Right ventricle myocardium inferior (tissue), 1 donor: ENCODE measurements at regions not wholly inside any gene's neighbourhood (a gene's known extent, or its start where the extent isn't known, plus 50 kb on each side); places are given as distances from the start of the nearest gene placed in this dataset.

Experiments
- ATAC-seq: fragments of 200-7000 bp; cut with Tn5 transposase; one replicate; pipeline ENCODE4 v1.9.1; 2020; ENCODE audit warnings: mild to moderate bottlenecking, moderate library complexity
- DNase-seq: peaks from one replicate; pipeline ENCODE4 v3.0.0; 2021; ENCODE audit errors: missing footprints
- intact Hi-C: fragments of 100-400 bp; cut with DNase I; formaldehyde crosslinking; loops from one replicate; pipeline ENCODE4 v1.11.0; 2022
- donor health status: DM: no; HTN: yes; CAD: no; lungs with severe emphysema.

DNA sequence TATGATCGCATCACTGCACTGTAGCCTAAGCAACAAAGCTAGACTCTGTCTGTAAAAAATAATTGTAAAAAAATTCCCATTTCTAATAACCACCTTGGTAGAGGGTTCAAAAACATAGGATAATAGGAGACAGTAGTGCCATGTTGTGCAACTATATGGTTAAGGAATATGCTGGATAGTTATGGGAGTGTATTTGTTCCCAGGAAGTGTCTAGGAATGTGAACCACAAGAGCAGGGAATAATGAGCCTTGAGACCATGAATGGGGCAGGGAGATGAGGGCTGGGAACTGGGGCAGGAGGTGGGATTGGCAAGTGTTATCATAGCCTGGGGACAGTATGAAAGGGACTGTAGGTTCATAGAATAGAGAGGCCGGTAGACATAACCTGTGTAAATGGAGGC lies 50.4 kb downstream of the RUSC2 start:
- DNase-seq: no peak
- no peak for ATAC-seq
- intact Hi-C loops: no loop called here

DNA sequence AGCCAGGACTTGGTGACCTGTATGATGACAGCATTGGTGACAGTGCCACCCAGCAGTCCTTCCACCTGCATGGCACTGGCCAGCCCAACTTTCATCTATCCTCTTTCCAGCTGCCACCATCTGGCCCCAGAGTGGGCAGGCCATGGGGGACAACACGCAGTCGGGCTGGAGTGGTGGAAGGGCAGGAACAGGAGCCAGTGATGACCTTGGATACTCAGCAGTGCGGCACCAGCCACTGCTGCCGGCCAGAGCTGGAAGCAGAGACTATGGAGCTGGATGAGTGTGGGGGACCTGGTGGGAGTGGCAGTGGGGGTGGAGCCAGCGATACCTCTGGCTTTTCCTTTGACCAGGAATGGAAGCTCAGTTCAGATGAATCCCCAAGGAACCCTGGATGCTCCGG lies 56.9 kb downstream of the RUSC2 start:
- DNase-seq (no peak), ATAC-seq (no peak)
- intact Hi-C loops: no loop called here

DNA sequence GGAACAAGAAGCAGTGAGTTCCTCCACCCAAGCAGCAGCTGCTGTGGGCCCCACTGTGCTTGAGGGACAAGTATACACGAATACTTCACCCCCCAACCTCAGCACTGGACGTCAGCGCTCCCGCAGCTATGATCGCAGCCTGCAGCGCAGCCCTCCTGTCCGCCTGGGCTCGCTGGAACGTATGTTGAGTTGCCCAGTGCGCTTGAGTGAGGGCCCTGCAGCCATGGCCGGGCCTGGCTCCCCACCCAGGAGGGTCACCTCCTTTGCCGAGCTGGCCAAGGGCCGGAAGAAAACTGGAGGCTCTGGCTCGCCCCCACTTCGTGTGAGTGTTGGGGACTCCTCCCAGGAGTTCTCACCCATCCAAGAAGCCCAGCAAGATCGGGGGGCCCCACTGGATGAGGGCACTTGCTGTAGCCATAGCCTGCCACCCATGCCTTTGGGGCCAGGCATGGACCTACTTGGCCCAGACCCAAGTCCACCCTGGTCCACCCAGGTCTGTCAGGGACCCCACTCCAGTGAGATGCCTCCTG lies 57.1 kb upstream of the TESK1 start:
- intact Hi-C loops: no loop called here
- ATAC-seq (no peak), DNase-seq (no peak)

DNA sequence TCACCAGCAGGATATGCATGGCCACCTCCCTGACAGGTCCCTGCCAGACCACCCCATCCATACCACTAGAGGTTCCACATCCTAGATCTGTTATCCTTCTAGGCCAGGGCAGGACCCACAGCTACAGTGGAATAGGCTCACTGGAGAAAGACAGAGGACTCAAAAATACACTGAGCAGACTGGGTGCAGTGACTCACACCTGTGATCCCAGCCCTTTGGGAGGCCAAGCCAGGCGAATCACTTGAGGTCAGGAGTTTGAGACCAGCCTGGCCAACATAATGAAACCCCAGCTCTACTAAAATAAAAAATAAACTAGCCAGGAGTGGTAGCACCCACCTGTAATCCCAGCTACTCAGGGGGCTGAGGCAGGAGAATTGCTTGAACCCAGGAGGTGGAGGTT lies 56.5 kb upstream of the TESK1 start:
- ATAC-seq (no peak), DNase-seq (no peak)
- intact Hi-C loops: no loop called here

DNA sequence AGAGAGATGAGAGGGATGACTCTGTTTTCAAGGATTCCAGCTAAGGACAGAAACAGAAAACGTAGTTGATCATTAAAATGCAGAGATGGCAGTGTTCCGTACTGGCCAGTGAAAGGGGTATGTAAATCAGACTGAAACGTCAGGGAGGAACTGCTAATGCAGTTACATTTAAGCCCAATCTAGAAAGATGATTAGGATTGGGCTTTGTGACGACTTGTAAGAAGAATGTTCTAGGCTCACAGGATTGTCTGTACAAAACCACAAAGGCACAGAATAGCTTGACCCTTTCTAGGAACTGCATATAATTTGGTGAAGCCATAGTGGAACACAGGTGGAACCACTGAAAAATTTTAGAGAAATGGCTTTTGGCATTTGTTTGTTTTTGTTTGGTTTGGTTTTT lies 55.6 kb upstream of the TESK1 start:
- ATAC-seq (no peak), DNase-seq (no peak)
- intact Hi-C loops: no loop called here

DNA sequence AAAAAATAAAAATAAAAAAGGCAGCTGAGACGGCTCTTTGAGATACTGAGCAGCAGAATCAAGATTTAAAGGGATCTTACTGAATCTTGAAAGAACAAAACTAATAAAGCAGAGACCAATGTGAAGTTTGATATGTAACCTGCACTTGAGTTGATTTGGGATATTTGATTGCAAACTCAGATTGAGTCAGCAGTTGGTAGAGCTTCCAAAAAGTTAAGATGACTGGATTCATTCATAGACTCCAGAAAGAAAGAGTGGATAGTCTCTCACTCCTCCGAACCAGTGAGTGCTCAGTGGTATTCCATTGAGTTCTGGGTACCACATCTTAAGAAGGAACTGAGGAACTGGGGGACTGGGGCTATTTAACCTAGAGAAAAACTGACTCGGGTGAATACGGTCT lies 52.7 kb upstream of the TESK1 start:
- intact Hi-C loops: loop anchor here (10.0 kb wide), 1 partner anchor 438 kb away; the partner anchor contains the start of gene ATOSB
- DNase-seq (no peak), ATAC-seq (no peak)

DNA sequence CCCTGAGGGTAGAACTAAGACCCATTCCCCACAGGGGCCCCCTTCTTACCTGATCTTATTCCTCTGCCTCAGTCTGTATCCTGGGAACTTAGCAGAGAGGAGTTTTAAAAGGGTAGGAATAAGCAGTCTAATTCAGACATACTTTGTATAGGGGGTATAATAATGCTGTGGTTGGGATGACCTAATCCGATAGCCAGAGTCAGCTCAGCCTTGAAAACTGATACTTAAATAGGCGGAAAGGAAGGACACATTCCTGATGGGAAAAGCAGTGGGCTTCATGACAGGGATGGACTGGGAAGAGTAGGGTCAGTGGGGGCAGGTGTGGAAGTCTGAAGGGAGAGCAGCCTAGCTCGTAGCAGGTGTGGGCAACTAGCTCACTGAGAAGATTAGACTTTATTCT lies 52.2 kb upstream of the TESK1 start:
- intact Hi-C loops: loop anchor here (10.0 kb wide), 1 partner anchor 438 kb away; the partner anchor contains the start of gene ATOSB
- no peak for DNase-seq
- ATAC-seq: no peak

DNA sequence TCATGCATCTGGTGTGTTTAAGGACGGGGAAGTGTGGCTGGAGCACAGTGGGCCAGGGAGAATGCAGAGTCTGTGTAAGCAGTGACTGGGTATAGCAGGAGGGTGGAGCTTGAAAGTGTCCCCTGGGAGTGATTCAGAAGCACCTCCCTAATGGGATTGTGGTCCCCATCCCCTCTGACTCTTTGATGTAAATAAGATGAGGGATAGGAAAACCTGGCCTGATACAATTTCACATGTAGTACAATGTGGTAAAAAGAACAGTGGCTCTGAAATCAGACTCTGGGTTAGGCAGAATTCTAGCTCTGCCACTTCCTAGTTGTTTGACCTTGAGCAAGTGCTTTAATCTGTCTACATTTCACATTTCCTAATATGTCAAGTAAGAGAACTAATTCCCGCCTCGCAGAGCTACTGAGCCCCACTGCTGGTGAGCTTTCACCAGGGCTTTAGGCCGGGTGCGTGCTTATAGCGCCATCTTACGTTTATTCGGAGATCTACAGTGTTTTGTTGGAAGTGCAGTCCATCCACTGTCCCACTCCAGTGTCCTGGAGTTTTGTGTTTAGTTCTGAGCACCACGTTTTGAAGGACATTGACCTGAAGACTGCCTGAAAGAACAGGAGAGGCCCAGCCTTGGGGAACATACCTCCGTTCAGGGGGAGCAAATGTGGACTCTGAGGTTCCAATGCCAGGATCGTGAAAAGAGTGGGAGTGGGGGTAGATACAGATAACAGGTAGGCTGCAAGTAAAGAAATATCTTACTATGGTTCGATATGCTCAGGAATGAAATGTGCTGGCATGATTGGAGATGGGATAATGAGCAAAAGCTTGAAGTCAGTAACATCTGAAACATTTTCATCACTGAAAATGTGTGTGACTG lies 51.2 kb upstream of the TESK1 start:
- ATAC-seq: peak; percentile 90
- no peak for DNase-seq
- intact Hi-C loops: loop anchor here (1.0 to 10.0 kb wide), 3 partner anchors 65 to 439 kb away; partner anchors contain the start of gene ATOSB

DNA sequence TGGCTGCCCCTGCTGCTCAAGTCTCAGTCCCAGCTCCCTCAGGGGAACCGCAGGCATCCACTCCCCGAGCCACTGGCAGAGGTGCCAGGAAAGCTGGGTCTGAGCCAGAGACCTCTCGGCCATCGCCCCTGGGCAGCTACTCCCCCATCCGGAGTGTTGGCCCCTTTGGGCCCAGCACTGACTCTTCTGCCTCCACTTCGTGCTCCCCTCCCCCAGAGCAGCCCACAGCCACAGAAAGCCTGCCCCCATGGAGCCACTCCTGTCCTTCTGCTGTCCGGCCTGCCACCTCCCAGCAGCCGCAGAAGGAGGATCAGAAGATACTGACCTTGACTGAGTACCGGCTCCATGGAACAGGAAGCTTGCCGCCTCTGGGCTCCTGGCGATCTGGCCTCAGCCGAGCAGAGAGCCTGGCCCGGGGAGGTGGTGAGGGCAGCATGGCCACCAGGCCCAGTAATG lies 49.8 kb upstream of the TESK1 start:
- intact Hi-C loops: loop anchor here (2.0 to 10.0 kb wide), 2 partner anchors 74 to 440 kb away; partner anchors contain the start of gene ATOSB
- no peak for ATAC-seq
- DNase-seq: no peak
